ENCODE measurements at regions not wholly inside any gene's neighbourhood (a gene's known extent, or its start where the extent isn't known, plus 50 kb on each side); places are given as distances from the start of the nearest gene placed in this dataset.
"Not testable (repeated sequence)": the region's sequence is repeated elsewhere in the genome, so short reads cannot be mapped to it uniquely, and the experiment has no call there.

- not testable (repeated sequence) for DNase-seq (ENCODE audit: low read depth in 4 of 4, low spot score in 3 of 4)
These were observed 1065.1 kb downstream of the RPIA start for GRCh38 chr2:89756616-89757015.

GRCh38 chr2:89758332-89759026 lies 1067.0 kb downstream of the RPIA start:
- DNase-seq (ENCODE audit: low read depth in 4 of 4, low spot score in 3 of 4): not testable (repeated sequence)

- DNase-seq (ENCODE audit: low read depth in 4 of 4, low spot score in 3 of 4): not testable (repeated sequence)
These were observed 1069.3 kb downstream of the RPIA start for GRCh38 chr2:89760762-89761161.

- not testable (repeated sequence) for DNase-seq (ENCODE audit: low read depth in 4 of 4, low spot score in 3 of 4)
These were observed 1069.7 kb downstream of the RPIA start for GRCh38 chr2:89761171-89761570.

GRCh38 chr2:89761863-89762262 lies 1070.4 kb downstream of the RPIA start:
- DNase-seq (ENCODE audit: low read depth in 4 of 4, low spot score in 3 of 4): not testable (repeated sequence)

GRCh38 chr2:89762461-89763253 lies 1071.2 kb downstream of the RPIA start:
- not testable (repeated sequence) for DNase-seq (ENCODE audit: low read depth in 4 of 4, low spot score in 3 of 4)

- no peak for DNase-seq (ENCODE audit: low read depth in 4 of 4, low spot score in 3 of 4)
These were observed 1071.7 kb downstream of the RPIA start for GRCh38 chr2:89763254-89763580.

GRCh38 chr2:89763581-89764485 lies 1072.4 kb downstream of the RPIA start:
- no peak for DNase-seq (ENCODE audit: low read depth in 4 of 4, low spot score in 3 of 4)

- DNase-seq (ENCODE audit: low read depth in 4 of 4, low spot score in 3 of 4): not testable (repeated sequence)
These were observed 1073.3 kb downstream of the RPIA start for GRCh38 chr2:89764571-89765360.

GRCh38 chr2:89765361-89765718 lies 1073.9 kb downstream of the RPIA start:
- not testable (repeated sequence) for DNase-seq (ENCODE audit: low read depth in 4 of 4, low spot score in 3 of 4)

GRCh38 chr2:89766141-89766990 lies 1074.9 kb downstream of the RPIA start:
- DNase-seq (ENCODE audit: low read depth in 4 of 4, low spot score in 3 of 4): not testable (repeated sequence)

GRCh38 chr2:89767058-89767457 lies 1075.6 kb downstream of the RPIA start:
- not testable (repeated sequence) for DNase-seq (ENCODE audit: low read depth in 4 of 4, low spot score in 3 of 4)

- DNase-seq (ENCODE audit: low read depth in 4 of 4, low spot score in 3 of 4): no peak
These were observed 1076.3 kb downstream of the RPIA start for GRCh38 chr2:89767572-89768435.

GRCh38 chr2:89775885-89776284 lies 1084.4 kb downstream of the RPIA start:
- no peak for DNase-seq (ENCODE audit: low read depth in 4 of 4, low spot score in 3 of 4)

GRCh38 chr2:89780318-89780717 lies 1088.8 kb downstream of the RPIA start:
- DNase-seq (ENCODE audit: low read depth in 4 of 4, low spot score in 3 of 4): no peak

GRCh38 chr2:89781962-89782361 lies 1090.5 kb downstream of the RPIA start:
- no peak for DNase-seq (ENCODE audit: low read depth in 4 of 4, low spot score in 3 of 4)

GRCh38 chr2:89784960-89785359 lies 1093.5 kb downstream of the RPIA start:
- no peak for DNase-seq (ENCODE audit: low read depth in 4 of 4, low spot score in 3 of 4)

- not testable (repeated sequence) for DNase-seq (ENCODE audit: low read depth in 4 of 4, low spot score in 3 of 4)
These were observed 1094.1 kb downstream of the RPIA start for GRCh38 chr2:89785528-89785927.

All from left renal pelvis (tissue), 4 donors.